ENCODE measurements at regions not wholly inside any gene's neighbourhood (a gene's known extent, or its start where the extent isn't known, plus 50 kb on each side); places are given as distances from the start of the nearest gene placed in this dataset.

DNA sequence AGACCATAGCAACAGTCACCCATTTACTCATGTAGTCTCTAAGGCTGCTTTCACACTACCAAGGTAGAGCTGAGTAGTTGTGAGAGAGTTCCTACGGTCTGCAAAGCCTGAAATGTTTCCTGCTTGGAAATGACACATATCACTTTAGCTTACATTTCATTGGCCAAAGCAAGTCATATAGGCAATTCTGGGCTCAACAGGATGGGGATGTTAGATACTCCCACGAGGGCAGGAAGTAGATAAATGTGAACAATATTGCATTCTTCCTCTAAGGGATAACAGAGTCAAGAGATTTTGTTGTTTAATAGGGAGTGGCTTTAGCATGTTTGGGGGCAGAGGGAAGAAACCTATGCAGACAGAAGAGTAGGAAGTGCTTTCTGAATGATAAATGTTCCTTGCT lies 355.6 kb upstream of the THRB start:
- H3K27ac Mint-ChIP-seq (ENCODE audit: unreplicated experiment), result no peak overlapping the region
- BruUV-seq (replicated peaks), result no TSS peak
- no peaks in the 10 kb centered on the region for H3K27me3 Mint-ChIP-seq (ENCODE audit: unreplicated experiment)
- H3K4me1 Mint-ChIP-seq (ENCODE audit: low read depth, unreplicated experiment), result no peaks in the 10 kb centered on the region
- H3K4me3 Mint-ChIP-seq (ENCODE audit: low read depth, unreplicated experiment), result no peak overlapping the region
- intact Hi-C loops (cut with micrococcal nuclease; ENCODE audit: unreplicated experiment), result no loop called here
- CTCF ChIA-PET, result no interaction called here
- H3K36me3 Mint-ChIP-seq (ENCODE audit: insufficient read depth, unreplicated experiment), result no peaks in the 10 kb centered on the region
- no peak for DNase-seq
- TF ChIP-seq, protein P1, sequence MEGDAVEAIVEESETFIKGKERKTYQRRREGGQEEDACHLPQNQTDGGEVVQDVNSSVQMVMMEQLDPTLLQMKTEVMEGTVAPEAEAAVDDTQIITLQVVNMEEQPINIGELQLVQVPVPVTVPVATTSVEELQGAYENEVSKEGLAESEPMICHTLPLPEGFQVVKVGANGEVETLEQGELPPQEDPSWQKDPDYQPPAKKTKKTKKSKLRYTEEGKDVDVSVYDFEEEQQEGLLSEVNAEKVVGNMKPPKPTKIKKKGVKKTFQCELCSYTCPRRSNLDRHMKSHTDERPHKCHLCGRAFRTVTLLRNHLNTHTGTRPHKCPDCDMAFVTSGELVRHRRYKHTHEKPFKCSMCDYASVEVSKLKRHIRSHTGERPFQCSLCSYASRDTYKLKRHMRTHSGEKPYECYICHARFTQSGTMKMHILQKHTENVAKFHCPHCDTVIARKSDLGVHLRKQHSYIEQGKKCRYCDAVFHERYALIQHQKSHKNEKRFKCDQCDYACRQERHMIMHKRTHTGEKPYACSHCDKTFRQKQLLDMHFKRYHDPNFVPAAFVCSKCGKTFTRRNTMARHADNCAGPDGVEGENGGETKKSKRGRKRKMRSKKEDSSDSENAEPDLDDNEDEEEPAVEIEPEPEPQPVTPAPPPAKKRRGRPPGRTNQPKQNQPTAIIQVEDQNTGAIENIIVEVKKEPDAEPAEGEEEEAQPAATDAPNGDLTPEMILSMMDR (IDR thresholded peaks at IDR 0.05; ENCODE audit: unreplicated experiment), result no peak
- no peaks in the 10 kb centered on the region for H3K9me3 Mint-ChIP-seq (ENCODE audit: low read depth, unreplicated experiment)

DNA sequence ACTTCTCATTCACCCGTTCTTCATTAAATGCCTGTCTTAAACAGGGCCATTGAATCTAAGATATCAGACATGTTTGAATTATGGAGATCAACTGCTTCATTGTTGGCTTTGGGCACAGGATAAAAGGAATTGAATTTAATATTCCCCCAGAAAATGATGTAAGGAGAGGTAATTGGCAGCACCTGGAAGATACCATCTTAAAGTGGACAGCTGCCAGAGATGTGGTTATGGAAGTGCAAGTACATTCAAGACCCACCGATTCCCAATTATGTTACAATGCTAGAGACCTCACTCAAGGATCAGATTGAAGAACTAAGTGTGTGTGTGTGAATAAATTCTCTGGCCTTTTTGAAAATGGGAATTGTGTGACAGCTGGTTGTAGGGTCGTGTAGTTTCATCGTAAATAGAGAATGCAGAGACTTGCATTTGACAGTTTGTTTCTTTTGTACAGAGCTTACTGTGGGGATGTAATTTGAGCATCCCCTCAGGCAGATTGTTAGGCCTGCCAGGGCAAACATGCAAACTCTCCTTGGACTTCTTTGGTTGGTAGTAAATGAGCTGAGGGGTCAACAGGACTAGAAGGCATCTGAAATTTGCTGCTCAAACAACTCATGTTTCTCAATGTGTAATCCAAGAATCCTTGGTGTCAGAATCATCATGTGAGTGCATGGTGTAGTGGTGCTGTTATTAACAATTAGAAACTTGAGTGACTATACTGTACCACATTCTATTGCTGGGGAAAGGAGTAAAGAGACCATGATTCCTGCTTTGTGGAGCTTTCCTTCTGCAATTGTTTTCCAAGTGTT lies 359.2 kb upstream of the THRB start:
- Mint-ChIP-seq H3K4me3 (ENCODE audit: low read depth, unreplicated experiment) (no peak overlapping the region), H3K27me3 (ENCODE audit: unreplicated experiment) (no peaks in the 10 kb centered on the region)

DNA sequence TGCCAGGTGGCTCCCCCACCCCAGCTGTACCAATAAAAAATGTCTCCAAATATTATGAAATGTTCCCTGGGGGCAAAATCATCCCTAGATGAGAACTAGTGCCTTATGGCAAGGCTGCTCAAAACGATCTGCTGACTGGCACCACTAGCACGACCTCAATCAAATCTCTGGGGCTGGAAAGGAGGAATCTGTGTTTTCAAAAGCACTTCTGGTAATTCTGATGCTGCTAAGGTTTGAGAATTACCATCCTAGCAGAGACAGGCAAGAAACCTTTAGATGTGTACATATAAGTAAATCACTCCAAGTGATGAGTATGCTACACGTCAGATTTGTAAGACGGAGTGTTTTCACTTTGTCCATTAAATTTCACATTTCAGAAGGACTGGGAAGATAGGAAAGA lies 360.1 kb upstream of the THRB start:
- Mint-ChIP-seq H3K36me3 (ENCODE audit: insufficient read depth, unreplicated experiment) (no peaks in the 10 kb centered on the region), H3K27me3 (ENCODE audit: unreplicated experiment) (no peaks in the 10 kb centered on the region), H3K27ac (ENCODE audit: unreplicated experiment) (no peak overlapping the region), H3K4me1 (ENCODE audit: low read depth, unreplicated experiment) (no peaks in the 10 kb centered on the region), H3K4me3 (ENCODE audit: low read depth, unreplicated experiment) (no peak overlapping the region), H3K9me3 (ENCODE audit: low read depth, unreplicated experiment) (no peaks in the 10 kb centered on the region)
- BruUV-seq (replicated peaks), result no TSS peak
- TF ChIP-seq, protein P1 (IDR thresholded peaks at IDR 0.05; ENCODE audit: unreplicated experiment), result no peak
- CTCF ChIA-PET, result no interaction called here
- intact Hi-C loops (cut with micrococcal nuclease; ENCODE audit: unreplicated experiment), result no loop called here
- no peak for DNase-seq

More for the DNA sequence above, 359.2 kb upstream of the THRB start:
- Mint-ChIP-seq H3K9me3 (ENCODE audit: low read depth, unreplicated experiment) (no peaks in the 10 kb centered on the region), H3K4me1 (ENCODE audit: low read depth, unreplicated experiment) (no peaks in the 10 kb centered on the region), H3K27ac (ENCODE audit: unreplicated experiment) (no peak overlapping the region), H3K36me3 (ENCODE audit: insufficient read depth, unreplicated experiment) (no peaks in the 10 kb centered on the region)
- BruUV-seq (replicated peaks), result no TSS peak
- no peak for DNase-seq
- CTCF ChIA-PET, result interaction anchor here (0.6 kb wide), 2 partner anchors 14 to 241 kb away, joined by 3 to 7 read pairs; no protein-coding TSS in a partner anchor
- TF ChIP-seq, protein P1 (IDR thresholded peaks at IDR 0.05; ENCODE audit: unreplicated experiment), result no peak
- intact Hi-C loops (cut with micrococcal nuclease; ENCODE audit: unreplicated experiment), result no loop called here

DNA sequence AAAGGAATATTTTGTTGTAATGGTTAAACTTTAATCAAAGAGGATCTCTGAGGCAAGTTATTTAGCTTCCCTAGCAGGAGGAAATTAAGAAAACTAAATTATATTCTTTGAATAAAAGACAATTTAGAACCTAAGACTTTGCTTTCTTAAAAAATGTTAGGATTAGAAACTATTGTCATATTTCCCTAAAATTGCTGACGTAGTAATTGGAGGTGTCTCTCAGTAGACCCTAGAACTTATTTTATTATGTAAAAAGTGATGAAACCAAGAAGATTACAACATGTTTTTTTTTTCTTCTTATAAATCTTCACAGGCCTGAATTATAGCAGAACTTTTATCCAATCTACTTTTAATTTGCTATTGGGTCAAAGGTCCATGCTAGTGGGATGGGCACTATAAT lies 363.3 kb upstream of the THRB start:
- intact Hi-C loops (cut with micrococcal nuclease; ENCODE audit: unreplicated experiment), result no loop called here
- TF ChIP-seq, protein P1 (IDR thresholded peaks at IDR 0.05; ENCODE audit: unreplicated experiment), result no peak
- no peak overlapping the region for H3K27ac Mint-ChIP-seq (ENCODE audit: unreplicated experiment)
- BruUV-seq (replicated peaks), result no TSS peak
- H3K27me3 Mint-ChIP-seq (ENCODE audit: unreplicated experiment), result no peaks in the 10 kb centered on the region
- no peak for DNase-seq
- H3K36me3 Mint-ChIP-seq (ENCODE audit: insufficient read depth, unreplicated experiment), result no peaks in the 10 kb centered on the region
- H3K4me1 Mint-ChIP-seq (ENCODE audit: low read depth, unreplicated experiment), result no peaks in the 10 kb centered on the region
- H3K9me3 Mint-ChIP-seq (ENCODE audit: low read depth, unreplicated experiment), result no peaks in the 10 kb centered on the region
- CTCF ChIA-PET, result no interaction called here
- H3K4me3 Mint-ChIP-seq (ENCODE audit: low read depth, unreplicated experiment), result no peak overlapping the region

Data from Calu3 (cell line).